ENCODE measurements at regions not wholly inside any gene's neighbourhood (a gene's known extent, or its start where the extent isn't known, plus 50 kb on each side); places are given as distances from the start of the nearest gene placed in this dataset.

DNA sequence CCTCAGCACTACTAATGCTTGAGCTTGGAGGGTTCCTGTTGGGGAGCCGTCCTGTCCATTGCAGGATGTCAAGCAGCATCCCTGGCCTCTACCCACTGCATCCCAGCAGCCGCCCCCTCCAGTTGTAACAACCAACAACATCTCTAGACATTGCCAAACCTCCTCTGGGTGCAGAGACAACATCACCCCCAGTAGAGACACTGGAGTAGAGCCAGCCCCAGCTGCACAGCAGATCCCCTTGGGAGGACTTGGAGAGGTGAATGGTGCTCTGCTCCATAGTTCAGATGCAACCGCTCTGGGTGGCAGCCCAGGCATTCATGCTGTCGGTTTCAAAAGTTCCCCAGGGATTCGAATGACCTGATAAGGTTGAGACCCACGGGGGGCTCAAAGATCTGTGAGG is 259.0 kb downstream of the MN1 start:
- Histone ChIP-seq H3K79me2 (ENCODE audit: low read length) (no peaks in the 10 kb centered on the region), H2AFZ (ENCODE audit: low read depth, low read length) (no peak overlapping the region), H3K36me3 (replicated peaks; ENCODE audit: low read depth, low read length) (no peaks in the 10 kb centered on the region), H3K9me3 (ENCODE audit: insufficient read depth, low read length) (no peaks in the 10 kb centered on the region), H3K27me3 (ENCODE audit: low read depth, low read length) (peaks cover 24% of the 10 kb centered on the region), H3K27ac (ENCODE audit: low read length) (no peak overlapping the region), H3K4me1 (ENCODE audit: low read length) (no peaks in the 10 kb centered on the region), H3K9ac (ENCODE audit: low read length) (no peak overlapping the region), H3K4me3 (ENCODE audit: low read length) (no peak overlapping the region), H3K4me2 (ENCODE audit: low read length) (no peak overlapping the region), H4K20me1 (ENCODE audit: insufficient read depth, low read length) (no peaks in the 10 kb centered on the region)
- TF ChIP-seq, protein P1, sequence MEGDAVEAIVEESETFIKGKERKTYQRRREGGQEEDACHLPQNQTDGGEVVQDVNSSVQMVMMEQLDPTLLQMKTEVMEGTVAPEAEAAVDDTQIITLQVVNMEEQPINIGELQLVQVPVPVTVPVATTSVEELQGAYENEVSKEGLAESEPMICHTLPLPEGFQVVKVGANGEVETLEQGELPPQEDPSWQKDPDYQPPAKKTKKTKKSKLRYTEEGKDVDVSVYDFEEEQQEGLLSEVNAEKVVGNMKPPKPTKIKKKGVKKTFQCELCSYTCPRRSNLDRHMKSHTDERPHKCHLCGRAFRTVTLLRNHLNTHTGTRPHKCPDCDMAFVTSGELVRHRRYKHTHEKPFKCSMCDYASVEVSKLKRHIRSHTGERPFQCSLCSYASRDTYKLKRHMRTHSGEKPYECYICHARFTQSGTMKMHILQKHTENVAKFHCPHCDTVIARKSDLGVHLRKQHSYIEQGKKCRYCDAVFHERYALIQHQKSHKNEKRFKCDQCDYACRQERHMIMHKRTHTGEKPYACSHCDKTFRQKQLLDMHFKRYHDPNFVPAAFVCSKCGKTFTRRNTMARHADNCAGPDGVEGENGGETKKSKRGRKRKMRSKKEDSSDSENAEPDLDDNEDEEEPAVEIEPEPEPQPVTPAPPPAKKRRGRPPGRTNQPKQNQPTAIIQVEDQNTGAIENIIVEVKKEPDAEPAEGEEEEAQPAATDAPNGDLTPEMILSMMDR (IDR thresholded peaks at IDR 0.05; ENCODE audit: low read depth, low read length), result no peak
- no peak for TF ChIP-seq EZH2phosphoT487 (IDR thresholded peaks at IDR 0.05; ENCODE audit: low read depth)

GRCh38 chr22:27543460-27543859 is 258.1 kb downstream of the MN1 start:
- no peak overlapping the region for H2AFZ ChIP-seq (ENCODE audit: low read depth, low read length)
- no peak for TF ChIP-seq EZH2phosphoT487 (IDR thresholded peaks at IDR 0.05; ENCODE audit: low read depth)
- TF ChIP-seq, protein P1 (IDR thresholded peaks at IDR 0.05; ENCODE audit: low read depth, low read length), result no peak
- no peaks in the 10 kb centered on the region for H3K4me1 ChIP-seq (ENCODE audit: low read length)
- H3K36me3 ChIP-seq (replicated peaks; ENCODE audit: low read depth, low read length), result no peaks in the 10 kb centered on the region
- no peak overlapping the region for H3K9ac ChIP-seq (ENCODE audit: low read length)
- H3K79me2 ChIP-seq (ENCODE audit: low read length), result no peaks in the 10 kb centered on the region
- H3K4me2 ChIP-seq (ENCODE audit: low read length), result no peak overlapping the region
- H3K27me3 ChIP-seq (ENCODE audit: low read depth, low read length), result peaks cover 21% of the 10 kb centered on the region
- H4K20me1 ChIP-seq (ENCODE audit: insufficient read depth, low read length), result no peaks in the 10 kb centered on the region
- no peak overlapping the region for H3K27ac ChIP-seq (ENCODE audit: low read length)
- H3K4me3 ChIP-seq (ENCODE audit: low read length), result no peak overlapping the region
- H3K9me3 ChIP-seq (ENCODE audit: insufficient read depth, low read length), result no peaks in the 10 kb centered on the region

GRCh38 chr22:27545085-27545484 is 256.5 kb downstream of the MN1 start:
- H3K9ac ChIP-seq (ENCODE audit: low read length), result no peak overlapping the region
- no peak for TF ChIP-seq EZH2phosphoT487 (IDR thresholded peaks at IDR 0.05; ENCODE audit: low read depth)
- TF ChIP-seq, protein P1 (IDR thresholded peaks at IDR 0.05; ENCODE audit: low read depth, low read length), result no peak

DNA sequence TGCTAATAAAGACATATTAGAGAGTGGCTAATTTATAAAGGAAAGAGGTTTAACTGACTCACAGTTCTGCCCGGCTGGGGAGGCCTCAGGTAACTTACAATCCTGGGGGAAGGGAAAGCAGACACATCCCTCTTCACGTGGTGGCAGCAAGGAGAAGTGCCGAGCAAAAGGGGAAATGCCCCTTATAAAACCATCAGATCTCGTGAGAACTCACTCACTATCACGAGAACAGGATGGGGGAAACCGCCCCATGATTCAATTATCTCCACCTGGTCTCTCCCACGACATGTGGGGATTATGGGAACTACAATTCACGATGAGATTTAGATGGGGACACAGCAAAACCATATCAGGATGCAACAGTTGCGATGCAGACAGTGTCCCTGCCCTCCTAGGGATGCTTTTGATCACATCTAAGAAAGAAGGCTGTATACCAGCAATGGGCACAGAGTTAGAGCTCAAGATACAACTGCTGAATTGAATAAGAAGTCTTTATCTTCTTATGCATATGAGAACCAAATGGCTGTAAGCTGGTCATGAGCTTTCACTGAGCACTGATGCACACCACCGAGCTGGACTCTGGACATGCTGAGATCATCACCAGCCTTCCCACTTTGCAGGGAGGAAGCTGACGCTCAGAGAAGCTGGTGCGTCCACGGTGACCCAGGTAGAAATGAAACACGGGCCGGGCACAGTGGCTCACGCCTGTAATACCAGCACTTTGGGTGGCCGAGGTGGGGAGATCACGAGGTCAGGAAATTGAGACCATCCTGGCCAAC is 255.2 kb downstream of the MN1 start:
- no peaks in the 10 kb centered on the region for H3K4me1 ChIP-seq (ENCODE audit: low read length)
- H2AFZ ChIP-seq (ENCODE audit: low read depth, low read length), result no peak overlapping the region
- H3K27me3 ChIP-seq (ENCODE audit: low read depth, low read length), result peaks cover 21% of the 10 kb centered on the region; the same call in 1 of the 2 replicates
- H3K27ac ChIP-seq (ENCODE audit: low read length), result no peak overlapping the region
- H3K9me3 ChIP-seq (ENCODE audit: insufficient read depth, low read length), result no peaks in the 10 kb centered on the region
- H3K79me2 ChIP-seq (ENCODE audit: low read length), result no peaks in the 10 kb centered on the region
- H3K36me3 ChIP-seq (replicated peaks; ENCODE audit: low read depth, low read length), result no peaks in the 10 kb centered on the region
- no peak for TF ChIP-seq EZH2phosphoT487 (IDR thresholded peaks at IDR 0.05; ENCODE audit: low read depth)
- TF ChIP-seq, protein P1 (IDR thresholded peaks at IDR 0.05; ENCODE audit: low read depth, low read length), result no peak
- H4K20me1 ChIP-seq (ENCODE audit: insufficient read depth, low read length), result no peaks in the 10 kb centered on the region
- no peak overlapping the region for H3K4me2 ChIP-seq (ENCODE audit: low read length)
- no peak overlapping the region for H3K4me3 ChIP-seq (ENCODE audit: low read length)
- H3K9ac ChIP-seq (ENCODE audit: low read length), result no peak overlapping the region

More at GRCh38 chr22:27545085-27545484, 256.5 kb downstream of the MN1 start:
- Histone ChIP-seq H3K27me3 (ENCODE audit: low read depth, low read length) (peaks cover 21% of the 10 kb centered on the region), H3K79me2 (ENCODE audit: low read length) (no peaks in the 10 kb centered on the region), H4K20me1 (ENCODE audit: insufficient read depth, low read length) (no peaks in the 10 kb centered on the region), H3K9me3 (ENCODE audit: insufficient read depth, low read length) (no peaks in the 10 kb centered on the region), H3K4me2 (ENCODE audit: low read length) (no peak overlapping the region), H2AFZ (ENCODE audit: low read depth, low read length) (no peak overlapping the region), H3K4me3 (ENCODE audit: low read length) (no peak overlapping the region), H3K36me3 (replicated peaks; ENCODE audit: low read depth, low read length) (no peaks in the 10 kb centered on the region), H3K4me1 (ENCODE audit: low read length) (no peaks in the 10 kb centered on the region), H3K27ac (ENCODE audit: low read length) (no peak overlapping the region)
